ENCODE measurements at regions not wholly inside any gene's neighbourhood (a gene's known extent, or its start where the extent isn't known, plus 50 kb on each side); places are given as distances from the start of the nearest gene placed in this dataset.
"Not testable (repeated sequence)": the region's sequence is repeated elsewhere in the genome, so short reads cannot be mapped to it uniquely, and the experiment has no call there.

DNA sequence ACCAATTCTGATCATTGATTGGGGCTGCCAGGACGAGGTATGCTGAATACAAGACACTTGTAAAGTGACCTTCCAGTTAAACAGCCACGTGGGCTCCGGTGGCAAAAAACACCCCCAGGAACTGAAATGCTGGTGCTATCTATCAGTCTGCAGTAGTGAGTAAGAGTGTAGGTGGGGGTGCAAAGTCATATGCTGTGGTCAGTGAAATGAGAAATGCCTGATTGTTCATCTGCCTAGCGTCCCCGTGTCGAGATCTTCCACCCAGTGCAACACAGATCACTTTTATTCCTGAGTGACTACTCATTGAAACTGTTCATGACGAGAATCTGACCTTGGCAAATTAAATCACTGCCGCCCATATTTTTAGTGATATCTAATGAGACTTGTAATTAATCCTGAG, 806.5 kb upstream of the GOT2 start:
- DNase-seq: no peak

DNA sequence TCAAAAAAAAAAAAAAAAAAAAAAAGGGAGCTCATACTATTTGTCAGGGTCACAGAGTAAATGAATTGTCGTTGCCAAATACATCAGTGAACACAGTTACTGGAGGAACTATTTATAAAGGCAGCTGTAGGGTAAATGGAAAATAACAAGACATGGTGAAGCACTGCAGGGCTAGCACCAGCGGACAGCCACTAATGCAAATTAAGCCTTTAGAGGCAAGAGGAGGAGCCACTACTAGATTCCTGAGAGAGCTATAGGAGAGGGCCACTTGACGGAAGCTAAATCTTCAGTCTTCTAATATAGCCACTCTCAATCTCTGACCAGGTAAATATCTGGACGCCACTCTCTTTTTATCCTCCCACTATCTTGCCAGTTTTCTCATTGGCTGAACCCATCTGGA, 801.2 kb upstream of the GOT2 start:
- DNase-seq: no peak

DNA sequence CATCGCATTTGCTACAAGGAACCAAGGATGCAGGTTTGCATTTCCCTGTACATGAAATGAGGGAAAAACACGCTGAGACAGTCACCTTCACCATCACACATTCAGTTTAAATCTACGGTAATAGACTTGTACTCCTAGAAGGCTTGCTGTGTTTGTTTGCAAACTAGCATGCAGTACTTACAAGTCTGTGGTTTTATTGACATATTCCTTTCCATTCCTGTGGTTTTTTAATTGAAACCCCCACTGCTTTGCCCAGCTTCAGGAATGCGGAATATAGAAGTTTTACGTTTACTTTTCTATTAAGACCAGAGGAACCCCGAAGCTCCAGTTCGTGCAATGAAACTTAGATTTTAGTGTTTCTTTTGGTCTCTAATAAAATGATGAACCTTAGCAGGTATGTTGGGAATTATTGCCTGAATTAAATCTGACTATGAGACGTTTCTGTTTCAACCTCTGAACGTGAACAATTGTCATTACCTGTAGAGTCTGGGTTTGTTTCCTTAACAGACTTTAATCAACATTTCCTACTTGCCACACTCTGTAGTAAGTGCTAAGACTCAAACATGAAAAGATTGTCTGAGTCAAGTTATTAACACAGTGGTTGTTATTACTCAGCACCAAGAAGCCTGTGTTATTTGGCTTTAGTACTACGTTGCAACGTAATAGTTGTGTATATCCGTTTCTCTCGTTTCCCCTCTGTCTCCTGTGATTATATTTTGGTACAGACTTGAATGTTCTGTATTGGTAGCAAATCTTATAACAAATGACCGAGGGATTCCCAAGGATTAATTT, 793.3 kb upstream of the GOT2 start:
- DNase-seq: no peak

DNA sequence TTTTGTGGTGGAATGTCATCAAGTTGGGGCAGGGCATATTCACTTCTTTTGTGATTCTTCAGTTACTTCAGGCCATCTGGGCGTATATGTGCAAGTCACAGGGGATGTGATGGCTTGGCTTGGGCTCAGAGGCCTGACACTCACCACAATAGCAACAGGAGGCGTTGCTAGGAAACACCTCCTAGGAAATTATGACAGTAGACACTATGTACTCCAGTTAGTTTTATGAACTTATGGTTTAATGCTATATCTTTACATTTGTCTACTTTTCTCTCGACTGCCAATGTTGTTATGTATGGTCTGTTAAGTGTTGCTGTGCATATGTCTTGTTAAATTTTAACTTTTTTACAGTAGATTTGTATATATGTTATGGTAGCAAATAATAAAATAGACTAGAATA, 788.7 kb upstream of the GOT2 start:
- DNase-seq: no peak

DNA sequence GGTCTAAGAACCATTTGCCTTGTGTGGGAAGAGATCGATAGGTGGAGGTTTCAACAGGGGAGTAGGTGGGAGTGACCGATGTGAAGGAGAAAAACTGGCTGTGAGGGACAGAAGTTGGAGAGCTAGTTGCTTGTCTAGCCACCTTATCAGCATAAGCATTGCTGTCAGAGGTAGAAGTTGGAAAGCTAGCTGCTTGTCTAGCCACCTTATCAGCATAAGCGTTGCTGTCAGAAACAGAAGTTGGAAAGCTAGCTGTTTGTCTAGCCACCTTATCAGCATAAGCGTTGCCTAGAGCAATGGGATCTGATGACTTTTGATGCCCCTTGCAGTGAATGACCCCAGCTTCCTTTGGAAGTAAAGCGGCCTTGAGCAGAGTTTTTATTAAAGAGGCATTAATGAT, 784.6 kb upstream of the GOT2 start:
- not testable (repeated sequence) for DNase-seq

DNA sequence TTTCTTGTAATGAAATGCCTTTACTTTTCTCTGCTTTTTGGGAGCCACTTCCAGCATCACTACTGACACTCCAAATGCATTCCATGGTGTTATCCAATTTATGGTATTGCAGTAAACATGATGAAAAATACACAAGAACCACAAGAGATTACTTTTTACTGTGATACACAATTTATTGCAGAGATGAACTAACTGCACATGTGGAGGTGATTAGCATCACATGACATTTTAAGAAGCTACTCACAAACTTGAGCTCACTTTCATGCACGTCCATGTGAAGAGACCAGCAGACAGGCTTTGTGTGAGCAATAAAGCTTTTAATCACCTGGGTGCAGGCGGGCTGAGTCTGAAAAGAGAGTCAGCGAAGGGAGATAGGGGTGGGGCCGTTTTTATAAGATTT, 780.5 kb upstream of the GOT2 start:
- no peak for DNase-seq

DNA sequence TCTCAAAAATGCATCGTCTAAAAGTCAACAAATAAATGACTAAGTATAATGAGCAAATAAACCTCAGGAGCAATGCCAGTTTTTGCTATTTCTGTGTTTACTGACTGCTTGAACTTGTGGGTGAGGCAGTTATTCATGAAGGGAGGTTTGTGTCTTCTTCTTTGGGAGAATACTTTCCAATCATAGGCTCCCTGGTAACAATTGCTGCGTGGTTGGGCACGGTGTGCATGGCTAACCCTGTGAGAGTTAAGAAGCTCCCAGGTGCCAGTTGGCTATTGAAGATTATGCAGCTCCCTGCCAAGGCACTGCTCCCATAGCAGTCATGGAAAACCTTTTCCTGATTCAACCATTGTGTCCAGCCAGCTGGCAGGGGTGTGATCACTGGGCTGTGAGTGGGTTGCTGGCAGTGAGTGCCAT, 775.9 kb upstream of the GOT2 start:
- DNase-seq: no peak

DNA sequence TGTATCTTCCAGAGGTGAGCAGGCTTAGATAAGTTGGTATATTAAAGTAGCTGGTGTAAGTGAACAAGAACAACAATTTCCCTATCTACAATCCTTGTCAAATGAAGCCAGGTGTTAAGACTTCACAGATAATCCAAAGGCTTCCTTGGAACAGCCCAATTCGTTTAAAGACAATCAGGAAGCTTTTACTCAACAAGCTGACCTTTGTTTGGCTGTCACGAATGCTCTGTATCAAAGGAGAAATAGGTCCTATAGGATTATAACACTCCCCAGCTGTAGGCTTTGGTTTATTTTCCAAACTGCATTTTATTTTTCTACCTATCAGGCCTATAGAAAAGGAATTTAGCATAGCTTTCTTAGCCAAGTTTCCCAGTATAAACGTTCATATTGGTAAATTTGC, 766.5 kb upstream of the GOT2 start:
- DNase-seq: no peak

DNA sequence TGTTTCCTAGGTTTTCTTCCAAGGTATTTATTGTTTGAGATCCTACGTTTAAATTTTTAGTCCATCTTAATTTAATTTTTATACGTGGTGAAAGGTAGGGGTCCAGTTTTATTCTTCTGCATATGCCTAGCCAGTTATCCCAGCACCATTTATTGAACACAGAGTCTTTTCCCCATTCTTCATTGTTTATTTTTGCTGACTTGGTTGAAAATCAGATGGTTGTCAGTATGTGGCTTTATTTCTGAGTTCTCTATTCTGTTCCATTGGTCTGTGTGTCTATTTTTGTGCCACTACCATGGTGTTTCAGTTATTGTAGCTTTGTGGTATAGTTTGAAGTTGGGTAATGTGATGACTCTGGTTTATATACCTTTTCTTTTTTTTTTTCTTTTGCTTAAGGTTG, 753.0 kb upstream of the GOT2 start:
- DNase-seq: no peak

DNA sequence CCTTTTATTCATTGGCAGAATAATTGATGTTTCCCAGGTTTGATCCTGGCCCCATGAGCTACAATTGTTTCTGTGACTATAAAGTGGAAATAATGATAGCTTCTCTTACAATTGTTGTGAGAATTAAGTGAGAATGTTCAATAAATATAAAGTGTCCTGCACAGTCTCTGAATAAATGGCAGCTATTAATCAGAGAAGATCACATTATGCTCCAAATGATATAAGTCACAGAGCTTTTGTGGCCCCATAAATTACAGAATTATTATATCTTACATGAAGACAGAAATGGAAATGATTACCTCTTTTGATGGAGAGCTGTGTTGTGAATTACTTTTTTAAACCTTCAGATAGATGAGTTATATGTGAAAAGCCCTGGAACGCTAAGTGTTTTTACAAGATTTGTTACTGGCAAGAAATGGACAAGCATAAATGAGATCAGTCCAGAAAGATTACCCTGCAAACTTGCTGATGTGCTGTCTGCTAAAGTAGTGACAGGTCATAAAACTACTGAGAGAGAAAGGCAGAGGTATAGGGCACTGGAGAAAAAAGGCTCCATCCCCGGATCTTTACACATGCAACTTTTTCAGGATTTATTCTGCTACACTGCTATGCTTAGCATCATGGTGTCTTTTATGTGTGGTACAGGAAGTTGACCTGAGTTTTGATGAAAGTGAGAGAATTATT, 750.9 kb upstream of the GOT2 start:
- no peak for DNase-seq

DNA sequence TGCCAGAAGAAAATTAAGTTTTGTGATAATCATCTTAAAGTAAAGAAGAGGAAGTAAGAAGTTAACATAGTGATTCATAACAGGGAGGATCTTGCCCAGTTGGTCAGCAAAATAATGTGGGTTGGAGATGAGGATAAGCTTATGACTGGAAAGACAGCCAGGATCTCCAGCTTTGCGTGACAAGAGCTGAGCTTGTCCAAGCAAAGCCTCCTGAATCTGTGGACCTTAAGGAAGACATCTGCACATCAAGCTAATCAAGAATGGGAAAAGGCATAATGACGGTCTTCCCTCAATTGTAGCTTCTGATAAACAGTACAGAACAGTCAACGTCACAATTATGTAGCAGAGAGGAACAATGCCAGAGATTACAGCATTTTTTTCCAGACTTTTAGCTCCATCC, 744.7 kb upstream of the GOT2 start:
- no peak for DNase-seq

DNA sequence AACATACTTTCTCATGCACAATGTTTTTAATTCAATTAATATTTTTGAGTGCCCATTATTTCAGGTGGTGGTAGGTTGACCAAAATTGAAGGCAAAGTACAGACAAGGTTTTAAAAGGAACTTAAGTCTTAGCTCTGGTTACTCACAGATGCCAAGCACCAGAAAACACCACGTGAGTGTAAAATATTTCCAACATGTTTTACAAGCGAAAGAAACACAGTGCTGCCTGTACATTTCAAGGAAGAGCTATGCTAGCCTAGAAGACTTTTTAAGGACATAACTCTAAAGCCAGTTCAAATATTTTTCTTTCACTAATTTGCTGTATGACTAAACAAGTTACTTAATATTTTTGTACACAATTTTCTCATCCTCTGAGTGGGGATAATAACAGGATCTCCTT, 736.4 kb upstream of the GOT2 start:
- no peak for DNase-seq

DNA sequence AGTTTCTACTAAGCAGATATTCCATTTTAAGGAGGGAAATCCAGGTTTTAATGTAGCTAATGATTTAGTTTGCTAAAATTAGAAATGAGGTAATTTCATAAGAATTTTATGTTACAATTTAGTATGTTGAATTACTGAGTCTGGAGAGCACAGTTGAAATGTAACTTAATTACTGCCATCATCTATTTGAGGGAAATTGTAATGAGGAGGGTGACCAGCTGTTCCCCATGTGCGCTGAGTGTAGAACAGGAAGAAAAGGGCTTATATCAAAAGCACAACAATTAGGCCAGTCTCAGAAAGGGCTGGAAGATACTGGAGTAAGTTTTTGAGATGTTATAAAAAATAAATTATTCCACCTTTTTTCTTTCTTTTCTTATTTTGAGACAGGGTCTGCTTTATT, 735.1 kb upstream of the GOT2 start:
- peak; percentile 60 for DNase-seq

DNA sequence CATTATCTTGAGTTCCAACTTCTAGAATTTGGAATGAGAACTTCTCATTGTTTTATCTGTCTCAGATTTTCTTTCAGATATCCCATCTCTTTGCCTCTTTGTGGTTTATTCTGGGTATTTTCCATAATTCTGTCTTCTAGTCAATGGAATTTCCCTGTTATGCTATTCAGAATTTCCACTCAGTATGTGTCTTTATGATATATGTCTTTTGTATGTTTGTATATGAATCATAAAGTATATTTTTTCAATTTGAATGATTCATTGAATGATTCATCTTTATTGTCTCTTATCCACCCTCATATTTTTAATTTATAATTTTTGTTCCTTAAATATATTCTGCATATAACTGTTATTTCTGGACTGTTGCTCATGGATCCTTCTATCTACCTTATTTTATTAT, 729.7 kb upstream of the GOT2 start:
- no peak for DNase-seq

DNA sequence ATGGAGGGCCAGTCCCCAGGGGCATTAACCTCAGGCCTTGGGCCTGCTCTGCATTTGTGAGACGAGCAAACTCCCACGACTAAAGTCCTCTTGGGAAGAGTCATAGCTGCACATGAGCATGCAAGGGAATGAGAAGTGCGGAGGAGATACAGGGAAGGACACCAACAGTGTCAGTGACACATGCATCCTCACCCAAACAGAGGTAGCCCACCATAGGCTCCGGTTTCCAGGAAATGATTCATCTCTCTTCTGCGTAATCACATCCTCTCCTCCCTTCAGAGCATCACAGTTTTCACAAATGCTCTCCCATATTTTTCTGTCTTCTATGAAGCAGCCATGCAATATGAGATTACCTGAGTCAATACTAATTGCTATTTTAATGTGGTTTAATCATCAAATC, 725.7 kb upstream of the GOT2 start:
- no peak for DNase-seq

DNA sequence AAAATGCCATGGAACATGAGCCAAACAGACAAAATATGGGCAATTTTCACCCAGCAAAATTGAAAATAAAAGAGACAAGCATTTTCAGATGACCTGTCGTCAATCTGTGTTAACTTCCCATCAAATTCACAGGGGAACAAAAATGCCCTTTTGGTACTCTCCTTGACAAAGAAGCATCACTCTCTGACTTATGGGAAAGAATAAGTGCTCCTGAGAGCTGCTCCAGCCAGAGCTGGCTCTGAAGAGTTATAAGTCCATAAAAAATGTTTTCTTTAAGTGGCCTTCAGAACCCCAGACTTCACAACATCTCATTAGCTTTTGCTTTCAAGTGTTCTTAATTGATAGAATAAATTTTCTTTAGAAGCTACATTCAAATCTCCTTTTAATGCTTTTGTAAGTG, 721.4 kb upstream of the GOT2 start:
- peak; percentile 15 for DNase-seq

DNA sequence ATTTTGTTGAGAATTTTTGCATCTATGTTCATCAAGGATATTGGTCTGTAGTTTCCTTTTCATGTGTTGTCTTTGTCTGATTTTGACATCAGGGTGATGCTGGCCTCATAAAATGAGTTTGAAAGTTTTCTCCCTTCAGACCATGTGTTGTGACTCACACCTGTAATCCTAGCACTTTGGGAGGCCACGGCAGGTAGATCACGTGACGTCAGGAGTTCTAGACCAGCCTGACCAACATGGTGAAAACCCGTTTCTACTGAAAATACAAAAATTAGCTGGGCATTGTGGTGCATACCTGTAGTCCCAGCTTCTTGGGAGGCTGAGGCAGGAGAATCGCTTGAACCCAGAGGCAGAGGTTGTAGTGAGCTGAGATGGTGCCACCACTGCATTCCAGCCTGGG, 716.4 kb upstream of the GOT2 start:
- DNase-seq: not testable (repeated sequence)

DNA sequence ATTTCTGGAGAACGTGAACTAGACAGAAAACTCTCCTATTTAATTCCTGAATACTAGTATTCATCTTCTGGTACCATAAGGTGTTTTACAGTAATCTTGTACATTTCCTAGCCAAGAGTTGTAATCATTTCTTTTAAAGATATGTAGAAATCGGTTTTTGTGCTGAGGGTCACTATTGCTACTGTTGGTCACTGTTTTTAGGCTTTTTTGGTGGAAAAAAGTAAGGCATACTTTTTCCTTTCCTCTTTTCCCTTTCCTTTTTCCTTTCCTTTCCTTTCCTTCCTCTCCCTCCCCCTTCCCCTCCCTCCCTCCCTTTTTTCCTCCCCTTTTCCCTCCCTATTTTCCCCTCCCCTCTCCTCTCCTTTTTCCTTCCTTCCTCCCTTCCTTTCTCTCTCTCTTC, 706.4 kb upstream of the GOT2 start:
- DNase-seq: no peak

DNA sequence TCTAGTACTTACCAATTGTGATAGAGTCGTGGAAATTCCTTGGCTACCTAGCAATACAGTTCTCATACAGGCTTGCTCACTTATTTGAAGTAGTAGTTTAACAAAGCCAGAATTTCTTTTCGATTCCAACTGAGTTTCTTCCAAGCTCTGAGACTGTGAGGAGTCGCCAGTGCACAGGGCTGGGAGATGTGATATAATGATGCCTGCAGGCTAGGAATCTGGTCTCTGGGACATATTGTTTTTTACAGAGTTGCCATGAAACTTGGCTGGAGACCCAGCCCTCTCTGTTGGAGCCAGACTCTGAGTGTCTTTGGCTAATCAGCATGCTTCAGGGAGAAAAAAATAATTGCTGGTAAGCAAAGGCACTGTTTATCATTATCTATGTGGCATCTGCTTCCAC, 698.8 kb upstream of the GOT2 start:
- no peak for DNase-seq

DNA sequence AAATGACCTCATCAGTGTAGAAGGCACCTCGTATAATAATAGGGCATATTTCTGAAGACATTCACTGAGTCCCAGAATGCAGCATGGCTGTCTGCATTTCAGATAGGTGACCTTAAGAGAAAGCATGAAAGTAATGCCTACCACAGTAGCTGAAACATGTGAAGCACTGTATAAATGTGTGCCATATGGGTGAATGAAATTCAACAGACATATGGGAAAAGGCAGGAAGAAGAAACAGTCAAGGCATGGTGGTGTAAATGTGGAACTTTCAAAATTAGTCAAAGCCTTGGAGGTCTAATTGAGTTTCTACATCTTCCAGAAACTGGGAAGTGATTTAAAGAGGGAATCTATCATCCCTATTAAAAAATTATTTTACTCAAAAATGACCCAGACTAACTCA, 698.2 kb upstream of the GOT2 start:
- DNase-seq: no peak

DNA sequence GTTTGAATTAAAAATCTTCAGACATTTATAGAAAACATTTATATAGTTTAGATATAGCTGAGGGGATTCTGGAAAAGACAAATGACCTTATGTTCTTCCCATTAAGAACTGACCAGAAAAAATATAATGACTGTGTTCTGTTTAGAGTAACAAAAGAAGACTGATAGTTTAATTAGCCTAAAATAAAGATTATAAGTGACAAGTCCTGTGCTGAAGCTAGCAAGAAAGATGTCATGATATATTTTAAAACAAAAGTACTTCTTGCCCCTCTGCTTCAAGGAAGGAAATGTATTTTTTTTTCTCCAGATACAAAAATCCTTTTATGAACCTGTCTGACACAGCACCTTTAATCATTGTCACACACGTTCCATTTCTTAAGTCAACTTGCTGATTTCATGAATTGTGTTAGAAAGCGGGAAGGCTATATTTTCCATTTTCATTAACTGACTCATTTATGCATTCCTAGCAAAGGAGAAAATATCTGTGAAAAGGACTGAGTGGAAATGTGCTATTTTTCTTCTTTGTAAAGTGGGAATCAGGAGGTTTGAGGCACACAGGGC, 690.7 kb upstream of the GOT2 start:
- DNase-seq: peak; percentile 1

DNA sequence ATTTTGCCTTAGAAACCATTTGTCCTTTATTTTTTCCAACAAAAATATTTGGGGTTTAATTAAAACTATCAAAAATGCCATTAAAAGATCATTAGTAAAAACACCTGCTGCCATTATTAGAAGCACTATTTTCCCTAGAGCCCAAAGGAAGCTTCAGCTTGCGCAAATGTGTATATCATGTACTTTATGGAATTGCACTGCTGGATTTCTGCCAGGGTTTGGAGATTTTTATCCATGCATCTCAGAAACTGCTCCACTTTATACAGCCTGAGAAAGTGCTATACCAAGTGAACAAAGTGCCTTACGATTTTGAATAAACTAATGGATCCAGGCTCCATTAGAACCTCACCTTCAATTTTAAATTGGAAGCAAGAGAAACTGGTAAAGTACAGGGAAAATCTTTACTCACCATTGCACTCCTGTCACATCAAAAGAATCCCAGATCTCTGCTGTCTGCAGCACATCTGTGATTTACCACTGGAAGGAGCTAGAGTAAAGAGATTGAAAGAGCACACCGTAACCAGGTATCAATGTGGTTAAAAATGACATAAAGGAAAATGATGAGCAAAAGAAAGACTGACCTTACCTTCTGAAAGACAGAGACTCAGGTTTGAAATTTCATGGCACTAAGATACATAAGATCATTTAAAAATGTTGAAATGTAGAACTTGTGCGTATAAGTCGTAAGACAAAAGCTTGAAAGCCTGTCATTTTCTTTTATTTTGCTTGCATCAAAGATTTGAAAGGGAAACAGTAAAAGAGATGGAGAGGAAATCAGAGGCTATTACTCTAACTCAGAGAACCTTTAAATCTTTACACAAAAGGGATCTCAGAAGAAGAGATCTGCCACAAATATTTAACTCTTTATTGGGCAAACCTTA, 678.1 kb upstream of the GOT2 start:
- no peak for DNase-seq

DNA sequence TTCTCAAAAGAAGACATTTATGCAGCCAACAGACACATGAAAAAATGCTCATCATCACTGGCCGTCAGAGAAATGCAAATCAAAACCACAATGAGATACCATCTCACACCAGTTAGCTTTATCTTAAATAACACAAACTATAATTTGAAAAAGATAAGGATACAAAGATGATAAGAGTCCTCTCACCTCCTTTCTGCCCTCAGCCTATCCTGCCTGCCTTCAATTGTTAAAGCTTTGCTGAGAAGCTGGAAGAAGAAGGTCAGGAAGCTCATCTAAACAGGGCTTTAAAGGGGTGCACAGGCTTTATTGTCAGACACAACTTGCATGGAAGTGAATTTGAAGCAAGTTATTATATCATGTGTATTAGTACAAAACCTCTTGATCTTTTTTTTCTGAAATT, 676.3 kb upstream of the GOT2 start:
- DNase-seq: no peak
